ENCODE measurements at regions not wholly inside any gene's neighbourhood (a gene's known extent, or its start where the extent isn't known, plus 50 kb on each side); places are given as distances from the start of the nearest gene placed in this dataset.

DNA sequence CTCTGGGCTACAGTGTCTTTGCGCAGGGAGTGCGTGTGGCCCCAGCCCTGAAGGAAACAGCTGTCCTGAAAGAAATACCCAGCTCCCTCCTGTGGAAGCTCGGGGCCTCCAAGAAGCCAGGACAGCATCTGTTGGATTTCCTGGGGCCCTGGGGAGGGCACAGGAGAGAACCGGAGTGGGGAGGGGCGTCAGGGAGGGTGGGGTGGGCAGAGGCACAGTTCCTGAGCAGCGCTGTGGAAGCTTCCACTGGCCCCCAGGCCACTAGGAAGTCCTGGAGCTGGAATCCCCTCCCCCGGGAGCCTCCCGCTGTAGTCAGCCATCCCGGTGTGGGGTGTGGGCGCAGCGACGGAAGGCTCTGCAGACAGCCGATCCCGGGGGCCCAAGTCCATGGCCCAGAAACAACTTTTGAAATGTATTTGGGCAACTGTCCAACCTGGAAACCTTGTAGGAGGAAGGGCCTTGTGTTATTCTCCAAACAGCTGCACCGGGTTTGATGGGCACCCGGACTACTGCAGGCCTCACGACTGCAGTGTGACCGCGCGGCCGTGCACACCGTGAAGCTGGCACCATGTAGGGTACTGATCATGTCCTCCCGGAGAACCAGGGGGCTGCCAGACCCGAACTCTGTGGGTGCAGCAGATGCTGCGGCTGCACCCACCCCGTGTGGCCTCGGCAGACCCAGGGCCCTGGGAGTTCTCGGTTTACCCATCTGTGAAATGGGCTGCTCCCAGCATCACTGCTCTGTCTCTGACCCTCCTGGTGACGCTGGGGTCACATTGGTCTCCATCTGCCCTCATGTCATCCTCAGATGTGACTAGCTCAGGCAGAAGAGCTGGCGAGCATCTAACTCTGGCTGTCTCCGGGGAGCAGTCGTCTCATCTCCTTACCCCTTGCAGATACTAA lies 68.5 kb upstream of the HMX1 start:
- no peak overlapping the region for H3K9ac ChIP-seq (ENCODE audit: low read depth in 1 of 2, low read length in 2 of 2)
- H3K4me1 ChIP-seq (ENCODE audit: control insufficient read depth in 4 of 4, insufficient read depth in 4 of 4, low read length in 3 of 4), result no peaks in the 10 kb centered on the region
- H3K27me3 ChIP-seq (ENCODE audit: control insufficient read depth in 4 of 4, insufficient read depth in 4 of 4, low read length in 3 of 4), result peaks cover 0 to 5% (median 0%) of the 10 kb centered on the region in 4 donors
- no peaks in the 10 kb centered on the region for H3K9me3 ChIP-seq (ENCODE audit: control insufficient read depth in 4 of 4, low read length in 3 of 4)
- H3K4me3 ChIP-seq (ENCODE audit: low read depth in 1 of 3, low read length in 3 of 3), result no peak overlapping the region
- no peak for DNase-seq (ENCODE audit: low spot score)
- no peak overlapping the region for H3K27ac ChIP-seq (ENCODE audit: low read depth in 1 of 2, low read length in 2 of 2)
- TF ChIP-seq TAF1 (conservative IDR thresholded peaks at IDR 0.05) (no peak), EGR1 (IDR thresholded peaks at IDR 0.05; ENCODE audit: low read depth in 2 of 2) (no peak), FOXA1 (IDR thresholded peaks at IDR 0.05) (no peak), SP1 (IDR thresholded peaks at IDR 0.05) (no peak), YY1 (IDR thresholded peaks at IDR 0.05) (no peak), HNF4A (conservative IDR thresholded peaks at IDR 0.05) (no peak), ATF3 (IDR thresholded peaks at IDR 0.05) (no peak), NR2F2 (IDR thresholded peaks at IDR 0.05) (no peak), JUND (IDR thresholded peaks at IDR 0.05) (no peak), MAX (IDR thresholded peaks at IDR 0.05) (no peak), RXRA (IDR thresholded peaks at IDR 0.05) (no peak), FOXA2 (IDR thresholded peaks at IDR 0.05) (no peak), RAD21 (IDR thresholded peaks at IDR 0.05) (no peak)
- TF ChIP-seq, protein P1, sequence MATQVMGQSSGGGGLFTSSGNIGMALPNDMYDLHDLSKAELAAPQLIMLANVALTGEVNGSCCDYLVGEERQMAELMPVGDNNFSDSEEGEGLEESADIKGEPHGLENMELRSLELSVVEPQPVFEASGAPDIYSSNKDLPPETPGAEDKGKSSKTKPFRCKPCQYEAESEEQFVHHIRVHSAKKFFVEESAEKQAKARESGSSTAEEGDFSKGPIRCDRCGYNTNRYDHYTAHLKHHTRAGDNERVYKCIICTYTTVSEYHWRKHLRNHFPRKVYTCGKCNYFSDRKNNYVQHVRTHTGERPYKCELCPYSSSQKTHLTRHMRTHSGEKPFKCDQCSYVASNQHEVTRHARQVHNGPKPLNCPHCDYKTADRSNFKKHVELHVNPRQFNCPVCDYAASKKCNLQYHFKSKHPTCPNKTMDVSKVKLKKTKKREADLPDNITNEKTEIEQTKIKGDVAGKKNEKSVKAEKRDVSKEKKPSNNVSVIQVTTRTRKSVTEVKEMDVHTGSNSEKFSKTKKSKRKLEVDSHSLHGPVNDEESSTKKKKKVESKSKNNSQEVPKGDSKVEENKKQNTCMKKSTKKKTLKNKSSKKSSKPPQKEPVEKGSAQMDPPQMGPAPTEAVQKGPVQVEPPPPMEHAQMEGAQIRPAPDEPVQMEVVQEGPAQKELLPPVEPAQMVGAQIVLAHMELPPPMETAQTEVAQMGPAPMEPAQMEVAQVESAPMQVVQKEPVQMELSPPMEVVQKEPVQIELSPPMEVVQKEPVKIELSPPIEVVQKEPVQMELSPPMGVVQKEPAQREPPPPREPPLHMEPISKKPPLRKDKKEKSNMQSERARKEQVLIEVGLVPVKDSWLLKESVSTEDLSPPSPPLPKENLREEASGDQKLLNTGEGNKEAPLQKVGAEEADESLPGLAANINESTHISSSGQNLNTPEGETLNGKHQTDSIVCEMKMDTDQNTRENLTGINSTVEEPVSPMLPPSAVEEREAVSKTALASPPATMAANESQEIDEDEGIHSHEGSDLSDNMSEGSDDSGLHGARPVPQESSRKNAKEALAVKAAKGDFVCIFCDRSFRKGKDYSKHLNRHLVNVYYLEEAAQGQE (IDR thresholded peaks at IDR 0.05), result no peak
- TF ChIP-seq, protein P2, sequence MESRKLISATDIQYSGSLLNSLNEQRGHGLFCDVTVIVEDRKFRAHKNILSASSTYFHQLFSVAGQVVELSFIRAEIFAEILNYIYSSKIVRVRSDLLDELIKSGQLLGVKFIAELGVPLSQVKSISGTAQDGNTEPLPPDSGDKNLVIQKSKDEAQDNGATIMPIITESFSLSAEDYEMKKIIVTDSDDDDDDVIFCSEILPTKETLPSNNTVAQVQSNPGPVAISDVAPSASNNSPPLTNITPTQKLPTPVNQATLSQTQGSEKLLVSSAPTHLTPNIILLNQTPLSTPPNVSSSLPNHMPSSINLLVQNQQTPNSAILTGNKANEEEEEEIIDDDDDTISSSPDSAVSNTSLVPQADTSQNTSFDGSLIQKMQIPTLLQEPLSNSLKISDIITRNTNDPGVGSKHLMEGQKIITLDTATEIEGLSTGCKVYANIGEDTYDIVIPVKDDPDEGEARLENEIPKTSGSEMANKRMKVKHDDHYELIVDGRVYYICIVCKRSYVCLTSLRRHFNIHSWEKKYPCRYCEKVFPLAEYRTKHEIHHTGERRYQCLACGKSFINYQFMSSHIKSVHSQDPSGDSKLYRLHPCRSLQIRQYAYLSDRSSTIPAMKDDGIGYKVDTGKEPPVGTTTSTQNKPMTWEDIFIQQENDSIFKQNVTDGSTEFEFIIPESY (IDR thresholded peaks at IDR 0.05), result no peak
- H3K36me3 ChIP-seq (ENCODE audit: control insufficient read depth in 4 of 4, insufficient read depth in 3 of 4, low read depth in 1 of 4, low read length in 3 of 4), result no peaks in the 10 kb centered on the region
- WGBS, result 46% methylated on average over 32 of the region's 32 CpGs

- Histone ChIP-seq H3K9ac (ENCODE audit: low read depth in 1 of 2, low read length in 2 of 2) (no peak overlapping the region), H3K9me3 (ENCODE audit: control insufficient read depth in 4 of 4, low read length in 3 of 4) (no peaks in the 10 kb centered on the region), H3K36me3 (ENCODE audit: control insufficient read depth in 4 of 4, insufficient read depth in 3 of 4, low read depth in 1 of 4, low read length in 3 of 4) (no peaks in the 10 kb centered on the region), H3K27me3 (ENCODE audit: control insufficient read depth in 4 of 4, insufficient read depth in 4 of 4, low read length in 3 of 4) (peaks cover 0 to 5% (median 0%) of the 10 kb centered on the region in 4 donors), H3K4me3 (ENCODE audit: low read depth in 1 of 3, low read length in 3 of 3) (no peak overlapping the region), H3K27ac (ENCODE audit: low read depth in 1 of 2, low read length in 2 of 2) (no peak overlapping the region), H3K4me1 (ENCODE audit: control insufficient read depth in 4 of 4, insufficient read depth in 4 of 4, low read length in 3 of 4) (no peaks in the 10 kb centered on the region)
- TF ChIP-seq GABPA (IDR thresholded peaks at IDR 0.05 in 1 of 2, conservative IDR thresholded peaks at IDR 0.05 in 1 of 2), result no peak
- TF ChIP-seq HNF4A (conservative IDR thresholded peaks at IDR 0.05), result no peak
- TF ChIP-seq JUND (IDR thresholded peaks at IDR 0.05), result no peak
- 50% methylated on average over 15 of the region's 15 CpGs for WGBS
- no peak for DNase-seq (ENCODE audit: low spot score)
These were observed 67.7 kb upstream of the HMX1 start for GRCh38 chr4:8939160-8939839.

All from liver (tissue), 7 donors.